ENCODE measurements at regions not wholly inside any gene's neighbourhood (a gene's known extent, or its start where the extent isn't known, plus 50 kb on each side); places are given as distances from the start of the nearest gene placed in this dataset.

- DNase-seq, result no peak
Observed at GRCh38 chr5:58143727-58144126, 316.2 kb downstream of the PLK2 start.

- DNase-seq, result no peak
Observed at GRCh38 chr5:58143181-58143580, 316.7 kb downstream of the PLK2 start.

GRCh38 chr5:58138791-58139190, 321.1 kb downstream of the PLK2 start:
- DNase-seq, result no peak

- DNase-seq, result no peak
Observed at GRCh38 chr5:58136406-58136805, 323.5 kb downstream of the PLK2 start.

GRCh38 chr5:58135571-58136335, 324.1 kb downstream of the PLK2 start:
- DNase-seq, result no peak

- no peak for DNase-seq
Observed at GRCh38 chr5:58133631-58134296, 326.1 kb downstream of the PLK2 start.

GRCh38 chr5:58133216-58133615, 326.7 kb downstream of the PLK2 start:
- DNase-seq, result no peak

GRCh38 chr5:58127255-58128220, 332.3 kb downstream of the PLK2 start:
- no peak for DNase-seq

GRCh38 chr5:58123501-58123900, 336.4 kb downstream of the PLK2 start:
- DNase-seq, result no peak

- no peak for DNase-seq
Observed at GRCh38 chr5:58122848-58123392, 337.0 kb downstream of the PLK2 start.

- no peak for DNase-seq
Observed at GRCh38 chr5:58122157-58122556, 337.7 kb downstream of the PLK2 start.

GRCh38 chr5:58121391-58121790, 338.5 kb downstream of the PLK2 start:
- DNase-seq, result no peak

GRCh38 chr5:58117542-58117941, 342.3 kb downstream of the PLK2 start:
- no peak for DNase-seq

GRCh38 chr5:58116346-58116745, 343.5 kb downstream of the PLK2 start:
- DNase-seq, result no peak

- DNase-seq, result no peak
Observed at GRCh38 chr5:58115811-58116210, 344.1 kb downstream of the PLK2 start.

GRCh38 chr5:58114324-58114723, 345.6 kb downstream of the PLK2 start:
- no peak for DNase-seq

GRCh38 chr5:58113172-58113571, 346.7 kb downstream of the PLK2 start:
- no peak for DNase-seq

- no peak for DNase-seq
Observed at GRCh38 chr5:58108511-58108910, 351.4 kb downstream of the PLK2 start.

- DNase-seq, result no peak
Observed at GRCh38 chr5:58107704-58108103, 352.2 kb downstream of the PLK2 start.

- no peak for DNase-seq
Observed at GRCh38 chr5:58106754-58107410, 353.0 kb downstream of the PLK2 start.

- no peak for DNase-seq
Observed at GRCh38 chr5:58105836-58106235, 354.1 kb downstream of the PLK2 start.

- no peak for DNase-seq
Observed at GRCh38 chr5:58099257-58099656, 360.6 kb downstream of the PLK2 start.

- peak in 1 of 2 experiments; percentile 1 for DNase-seq
Observed at GRCh38 chr5:58094031-58094430, 365.9 kb downstream of the PLK2 start.

All from activated CD4-positive, alpha-beta T cell treated with anti-CD3 and anti-CD28 coated beads, Interleukin-2, amount 50 U/mL, for 48 hours (primary cell).